ENCODE measurements at regions not wholly inside any gene's neighbourhood (a gene's known extent, or its start where the extent isn't known, plus 50 kb on each side); places are given as distances from the start of the nearest gene placed in this dataset.
A peak's percentile ranks its signal among the peaks of the same experiment; 100 is the strongest.

- no peak for TF ChIP-seq GATA1 (IDR thresholded peaks at IDR 0.05; ENCODE audit: low read depth, low read length)
- no peak for TF ChIP-seq POLR2A (IDR thresholded peaks at IDR 0.05; ENCODE audit: low read length)
- DNase-seq = no peak
These were observed 114.0 kb downstream of the SLC41A2 start for GRCh38 chr12:104844123-104844522.

- TF ChIP-seq GATA1 (IDR thresholded peaks at IDR 0.05; ENCODE audit: low read depth, low read length) (no peak), POLR2A (IDR thresholded peaks at IDR 0.05; ENCODE audit: low read length) (no peak)
- DNase-seq = no peak
These were observed 117.8 kb downstream of the SLC41A2 start for GRCh38 chr12:104840262-104840661.

- DNase-seq = no peak
- TF ChIP-seq POLR2A (IDR thresholded peaks at IDR 0.05; ENCODE audit: low read length) (no peak), GATA1 (IDR thresholded peaks at IDR 0.05; ENCODE audit: low read depth, low read length) (no peak)
These were observed 122.8 kb downstream of the SLC41A2 start for GRCh38 chr12:104835317-104835716.

- no peak for TF ChIP-seq POLR2A (IDR thresholded peaks at IDR 0.05; ENCODE audit: low read length)
- no peak for TF ChIP-seq GATA1 (IDR thresholded peaks at IDR 0.05; ENCODE audit: low read depth, low read length)
- DNase-seq = no peak
These were observed 123.5 kb downstream of the SLC41A2 start for GRCh38 chr12:104834607-104835006.

- DNase-seq = no peak
- TF ChIP-seq GATA1 (IDR thresholded peaks at IDR 0.05; ENCODE audit: low read depth, low read length) = no peak
- no peak for TF ChIP-seq POLR2A (IDR thresholded peaks at IDR 0.05; ENCODE audit: low read length)
These were observed 124.3 kb downstream of the SLC41A2 start for GRCh38 chr12:104833756-104834155.

- no peak for TF ChIP-seq POLR2A (IDR thresholded peaks at IDR 0.05; ENCODE audit: low read length)
- TF ChIP-seq GATA1 (IDR thresholded peaks at IDR 0.05; ENCODE audit: low read depth, low read length) = no peak
- DNase-seq = no peak
These were observed 130.1 kb downstream of the SLC41A2 start for GRCh38 chr12:104828015-104828414.

GRCh38 chr12:104827587-104827986 is 130.5 kb downstream of the SLC41A2 start:
- TF ChIP-seq POLR2A (IDR thresholded peaks at IDR 0.05; ENCODE audit: low read length) (no peak), GATA1 (IDR thresholded peaks at IDR 0.05; ENCODE audit: low read depth, low read length) (no peak)
- peak; percentile 16 to 51 for DNase-seq

GRCh38 chr12:104825408-104825807 is 132.7 kb downstream of the SLC41A2 start:
- peak; percentile 34 to 53 for DNase-seq
- no peak for TF ChIP-seq GATA1 (IDR thresholded peaks at IDR 0.05; ENCODE audit: low read depth, low read length)
- no peak for TF ChIP-seq POLR2A (IDR thresholded peaks at IDR 0.05; ENCODE audit: low read length)

GRCh38 chr12:104823985-104824461 is 134.1 kb downstream of the SLC41A2 start:
- TF ChIP-seq POLR2A (IDR thresholded peaks at IDR 0.05; ENCODE audit: low read length) (no peak), GATA1 (IDR thresholded peaks at IDR 0.05; ENCODE audit: low read depth, low read length) (no peak)

GRCh38 chr12:104822941-104823340 is 135.1 kb downstream of the SLC41A2 start:
- no peak for DNase-seq
- TF ChIP-seq POLR2A (IDR thresholded peaks at IDR 0.05; ENCODE audit: low read length) (no peak), GATA1 (IDR thresholded peaks at IDR 0.05; ENCODE audit: low read depth, low read length) (no peak)

More at GRCh38 chr12:104823985-104824461, 134.1 kb downstream of the SLC41A2 start:
- no peak for DNase-seq

- DNase-seq = no peak
- TF ChIP-seq POLR2A (IDR thresholded peaks at IDR 0.05; ENCODE audit: low read length) = no peak
- TF ChIP-seq GATA1 (IDR thresholded peaks at IDR 0.05; ENCODE audit: low read depth, low read length) = no peak
These were observed 141.1 kb downstream of the SLC41A2 start for GRCh38 chr12:104816845-104817503.

- DNase-seq = no peak
- TF ChIP-seq GATA1 (IDR thresholded peaks at IDR 0.05; ENCODE audit: low read depth, low read length) (no peak), POLR2A (IDR thresholded peaks at IDR 0.05; ENCODE audit: low read length) (no peak)
These were observed 142.2 kb downstream of the SLC41A2 start for GRCh38 chr12:104815935-104816334.

- TF ChIP-seq POLR2A (IDR thresholded peaks at IDR 0.05; ENCODE audit: low read length) (no peak), GATA1 (IDR thresholded peaks at IDR 0.05; ENCODE audit: low read depth, low read length) (no peak)
These were observed 143.1 kb downstream of the SLC41A2 start for GRCh38 chr12:104814944-104815343.

More at GRCh38 chr12:104814944-104815343, 143.1 kb downstream of the SLC41A2 start:
- DNase-seq = no peak

Measured in erythroblast (primary cell).